ENCODE measurements at regions not wholly inside any gene's neighbourhood (a gene's known extent, or its start where the extent isn't known, plus 50 kb on each side); places are given as distances from the start of the nearest gene placed in this dataset.

- H3K27ac ChIP-seq: no peak overlapping the region
- TF ChIP-seq CTCF (IDR thresholded peaks at IDR 0.05): no peak
Observed at GRCh38 chrX:68994891-68995255, 166.1 kb downstream of the EFNB1 start.

- TF ChIP-seq ZFX (IDR thresholded peaks at IDR 0.05; ENCODE audit: borderline replicate concordance): no peak
- no peak overlapping the region for H3K27ac ChIP-seq
Observed at GRCh38 chrX:68994135-68994890, 165.5 kb downstream of the EFNB1 start.

GRCh38 chrX:68992821-68993397 lies 164.1 kb downstream of the EFNB1 start:
- TF ChIP-seq ZFX (IDR thresholded peaks at IDR 0.05; ENCODE audit: borderline replicate concordance) (no peak), CTCF (IDR thresholded peaks at IDR 0.05) (no peak)
- H3K27ac ChIP-seq: no peak overlapping the region

- no peak for TF ChIP-seq ZFX (IDR thresholded peaks at IDR 0.05; ENCODE audit: borderline replicate concordance)
- TF ChIP-seq CTCF (IDR thresholded peaks at IDR 0.05): no peak
- no peak overlapping the region for H3K27ac ChIP-seq
Observed at GRCh38 chrX:68991691-68992345, 163.0 kb downstream of the EFNB1 start.

GRCh38 chrX:68990948-68991347 lies 162.1 kb downstream of the EFNB1 start:
- TF ChIP-seq CTCF (IDR thresholded peaks at IDR 0.05): no peak
- TF ChIP-seq ZFX (IDR thresholded peaks at IDR 0.05; ENCODE audit: borderline replicate concordance): no peak
- no peak overlapping the region for H3K27ac ChIP-seq

GRCh38 chrX:68989865-68990606 lies 161.2 kb downstream of the EFNB1 start:
- TF ChIP-seq ZFX (IDR thresholded peaks at IDR 0.05; ENCODE audit: borderline replicate concordance) (no peak), CTCF (IDR thresholded peaks at IDR 0.05) (no peak)
- no peak overlapping the region for H3K27ac ChIP-seq

GRCh38 chrX:68989456-68989855 lies 160.6 kb downstream of the EFNB1 start:
- TF ChIP-seq CTCF (IDR thresholded peaks at IDR 0.05) (no peak), ZFX (IDR thresholded peaks at IDR 0.05; ENCODE audit: borderline replicate concordance) (no peak)
- no peak overlapping the region for H3K27ac ChIP-seq
